ENCODE measurements at regions not wholly inside any gene's neighbourhood (a gene's known extent, or its start where the extent isn't known, plus 50 kb on each side); places are given as distances from the start of the nearest gene placed in this dataset.

DNA sequence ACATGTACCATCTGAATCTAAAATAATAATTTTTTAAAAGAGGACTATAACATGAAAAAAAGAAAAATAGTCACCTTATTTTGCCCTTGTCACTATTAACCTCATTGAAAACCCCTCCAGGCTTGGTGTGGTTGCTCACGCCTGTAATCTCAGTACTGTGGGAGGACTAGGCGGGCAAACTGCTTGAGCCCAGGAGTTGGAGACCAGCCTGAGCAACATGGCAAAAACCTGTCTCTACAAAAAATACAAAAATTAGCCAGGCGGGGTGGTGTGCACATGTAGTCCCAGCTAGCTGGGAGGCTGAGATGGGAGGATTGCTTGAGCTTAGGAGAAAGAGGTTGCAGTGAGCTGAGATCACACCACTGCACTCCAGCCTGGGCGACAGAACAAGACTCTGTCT is 126.3 kb upstream of the KRAS start:
- TF ChIP-seq ZNF384 (IDR thresholded peaks at IDR 0.05): no peak
- TF ChIP-seq NFRKB (IDR thresholded peaks at IDR 0.05): no peak
- TF ChIP-seq L3MBTL2 (conservative IDR thresholded peaks at IDR 0.05): no peak
- TF ChIP-seq TARDBP (IDR thresholded peaks at IDR 0.05): no peak
- TF ChIP-seq FOXA1 (IDR thresholded peaks at IDR 0.05): no peak
- no peak for TF ChIP-seq LEF1 (IDR thresholded peaks at IDR 0.05; ENCODE audit: borderline replicate concordance)
- no peak for TF ChIP-seq BHLHE40 (IDR thresholded peaks at IDR 0.05; ENCODE audit: borderline replicate concordance)
- TF ChIP-seq FOXK2 (IDR thresholded peaks at IDR 0.05): no peak
- TF ChIP-seq ELF4 (IDR thresholded peaks at IDR 0.05): no peak
- TF ChIP-seq, protein P1, sequence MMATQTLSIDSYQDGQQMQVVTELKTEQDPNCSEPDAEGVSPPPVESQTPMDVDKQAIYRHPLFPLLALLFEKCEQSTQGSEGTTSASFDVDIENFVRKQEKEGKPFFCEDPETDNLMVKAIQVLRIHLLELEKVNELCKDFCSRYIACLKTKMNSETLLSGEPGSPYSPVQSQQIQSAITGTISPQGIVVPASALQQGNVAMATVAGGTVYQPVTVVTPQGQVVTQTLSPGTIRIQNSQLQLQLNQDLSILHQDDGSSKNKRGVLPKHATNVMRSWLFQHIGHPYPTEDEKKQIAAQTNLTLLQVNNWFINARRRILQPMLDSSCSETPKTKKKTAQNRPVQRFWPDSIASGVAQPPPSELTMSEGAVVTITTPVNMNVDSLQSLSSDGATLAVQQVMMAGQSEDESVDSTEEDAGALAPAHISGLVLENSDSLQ (IDR thresholded peaks at IDR 0.05): no peak
